WERI-Rb-1 (cell line): ENCODE measurements at regions not wholly inside any gene's neighbourhood (a gene's known extent, or its start where the extent isn't known, plus 50 kb on each side); places are given as distances from the start of the nearest gene placed in this dataset.

ENCODE experiments used
- DNase-seq: peaks from one replicate; pipeline ENCODE4 v3.0.0-alpha.2; 2020
- H3K27ac ChIP-seq: fragments of 250-450 bp; sonication (Bioruptor Pico); 2 replicates; pipeline ENCODE4 v1.5.1; 2020; ENCODE audit warnings: mild to moderate bottlenecking, moderate library complexity
- H3K27me3 ChIP-seq: fragments of 250-450 bp; sonication (Bioruptor Pico); 2 replicates; pipeline ENCODE4 v1.5.1; 2021; ENCODE audit warnings: mild to moderate bottlenecking, low read depth, moderate library complexity; ENCODE audit not compliant: insufficient read depth, severe bottlenecking
- H3K36me3 ChIP-seq: fragments of 250-450 bp; sonication (Bioruptor Pico); 2 replicates; pipeline ENCODE4 v1.5.1; 2020; ENCODE audit warnings: mild to moderate bottlenecking, moderate library complexity
- H3K4me3 ChIP-seq: 2 replicates; pipeline ENCODE4 v1.5.1; 2011; ENCODE audit warnings: low read depth, mild to moderate bottlenecking, control low read depth, low read length
- H3K9me3 ChIP-seq: fragments of 250-450 bp; sonication (Bioruptor Pico); 2 replicates; pipeline ENCODE4 v1.5.1; 2021; ENCODE audit warnings: mild to moderate bottlenecking, moderate library complexity; ENCODE audit not compliant: severe bottlenecking
- CTCF ChIP-seq: IDR thresholded peaks from 2 replicates; pipeline ENCODE4 v1.5.1; 2011; ENCODE audit warnings: low read depth, mild to moderate bottlenecking, control low read depth, inconsistent platforms, low read length

GRCh38 chr3:86801921-86802320 is 189.0 kb downstream of the VGLL3 start:
- H3K27ac ChIP-seq: no peak overlapping the region
- H3K4me3 ChIP-seq: no peak overlapping the region
- no peak for DNase-seq
- H3K27me3 ChIP-seq: no peaks in the 10 kb centered on the region
- TF ChIP-seq CTCF: no peak
- H3K9me3 ChIP-seq: no peaks in the 10 kb centered on the region
- H3K36me3 ChIP-seq: no peaks in the 10 kb centered on the region

- no peak for TF ChIP-seq CTCF
- H3K9me3 ChIP-seq: no peaks in the 10 kb centered on the region
- DNase-seq: no peak
- no peaks in the 10 kb centered on the region for H3K27me3 ChIP-seq
- H3K27ac ChIP-seq: no peak overlapping the region
- no peak overlapping the region for H3K4me3 ChIP-seq
- no peaks in the 10 kb centered on the region for H3K36me3 ChIP-seq
Observed at GRCh38 chr3:86801066-86801465, 189.9 kb downstream of the VGLL3 start.

DNA sequence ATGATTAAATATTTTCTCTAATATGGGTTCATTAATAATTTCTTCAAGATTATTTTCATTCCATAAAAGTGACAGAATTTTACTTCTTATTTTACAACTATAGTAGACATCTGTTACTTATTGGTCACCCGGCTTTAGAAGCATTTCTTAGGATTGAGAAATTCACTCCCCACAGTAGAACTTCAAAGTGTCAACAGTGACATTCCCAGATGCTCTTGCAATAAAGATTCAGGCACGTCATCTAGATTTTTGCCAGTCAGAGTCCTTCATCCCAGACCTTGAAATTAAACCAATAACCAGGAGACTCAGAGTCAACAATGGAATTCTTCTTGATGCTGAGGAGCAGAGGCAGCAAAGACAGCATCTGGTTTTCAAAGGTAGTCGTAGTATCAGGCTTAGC is 190.8 kb downstream of the VGLL3 start:
- TF ChIP-seq CTCF: no peak
- Histone ChIP-seq H3K27ac (no peak overlapping the region), H3K27me3 (no peaks in the 10 kb centered on the region), H3K9me3 (no peaks in the 10 kb centered on the region), H3K4me3 (no peak overlapping the region), H3K36me3 (no peaks in the 10 kb centered on the region)
- DNase-seq: no peak

GRCh38 chr3:86797946-86798345 is 193.0 kb downstream of the VGLL3 start:
- Histone ChIP-seq H3K4me3 (no peak overlapping the region), H3K27me3 (no peaks in the 10 kb centered on the region), H3K36me3 (no peaks in the 10 kb centered on the region), H3K9me3 (no peaks in the 10 kb centered on the region), H3K27ac (no peak overlapping the region)
- DNase-seq: no peak
- TF ChIP-seq CTCF: no peak

DNA sequence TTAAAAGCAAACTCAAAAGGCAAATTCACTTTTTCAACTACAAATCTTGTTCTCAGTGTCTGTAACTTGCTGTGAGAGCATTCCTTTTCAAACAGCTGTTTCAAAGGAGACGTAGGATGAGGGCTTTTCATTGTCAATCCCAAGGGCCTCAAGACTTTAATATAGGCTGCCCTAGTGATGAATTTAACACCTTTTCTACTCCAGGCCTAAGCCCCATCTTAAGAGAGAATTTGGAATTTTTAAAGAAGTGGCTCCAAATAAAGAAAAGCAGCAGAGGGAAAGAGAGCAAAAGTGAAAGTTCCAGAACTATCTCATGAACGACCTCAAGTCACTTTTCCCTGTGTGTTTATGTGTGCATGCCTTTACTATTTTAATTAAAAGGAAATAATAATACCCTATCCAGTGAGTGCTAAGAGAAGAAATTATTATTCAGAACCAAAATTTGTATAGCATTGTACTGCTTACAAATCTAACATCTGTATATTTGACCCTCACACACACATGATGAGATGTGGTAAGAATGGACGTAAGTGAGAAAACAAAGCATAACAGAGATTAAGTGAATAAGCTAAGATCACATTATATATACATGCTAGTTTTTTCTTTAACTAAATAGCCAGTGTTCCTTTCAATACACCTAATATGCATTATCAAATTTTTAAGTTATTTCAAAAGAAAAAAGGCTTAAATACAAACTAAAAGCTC is 196.4 kb downstream of the VGLL3 start:
- DNase-seq: no peak
- TF ChIP-seq CTCF: no peak
- Histone ChIP-seq H3K4me3 (no peak overlapping the region), H3K36me3 (no peaks in the 10 kb centered on the region), H3K27ac (no peak overlapping the region), H3K9me3 (no peaks in the 10 kb centered on the region), H3K27me3 (no peaks in the 10 kb centered on the region)

- Histone ChIP-seq H3K36me3 (no peaks in the 10 kb centered on the region), H3K9me3 (no peaks in the 10 kb centered on the region), H3K27me3 (no peaks in the 10 kb centered on the region), H3K27ac (no peak overlapping the region), H3K4me3 (no peak overlapping the region)
- TF ChIP-seq CTCF: no peak
- DNase-seq: no peak
Observed at GRCh38 chr3:86793786-86794185, 197.2 kb downstream of the VGLL3 start.
